CD4-positive, alpha-beta T cell treated with Interleukin-10 for 1 hour (primary cell): ENCODE measurements at regions not wholly inside any gene's neighbourhood (a gene's known extent, or its start where the extent isn't known, plus 50 kb on each side); places are given as distances from the start of the nearest gene placed in this dataset.
"Not testable (repeated sequence)": the region's sequence is repeated elsewhere in the genome, so short reads cannot be mapped to it uniquely, and the experiment has no call there.

Experiments used
- DNase-seq: peaks from one replicate; pipeline ENCODE4 v3.0.0-alpha.2; 2020

DNA sequence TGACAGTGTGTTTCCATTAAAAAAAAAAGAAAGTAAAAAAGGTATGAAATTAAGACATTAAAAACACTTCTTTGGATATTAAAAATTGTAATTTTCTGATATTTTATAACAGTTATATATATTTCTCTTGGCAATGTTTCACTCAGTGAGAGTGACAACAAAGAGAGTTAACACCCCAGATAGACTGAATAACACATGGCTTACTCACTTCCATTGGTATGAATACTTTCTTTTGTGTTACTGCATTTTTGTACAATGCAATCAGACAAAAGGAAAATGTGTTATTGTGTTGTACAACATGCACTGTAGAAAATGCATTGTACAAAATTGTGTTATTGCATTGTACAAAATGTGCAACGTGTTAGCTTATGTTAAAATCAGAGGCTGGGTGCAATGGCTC is 676.6 kb upstream of the AMELY start:
- DNase-seq, result not testable (repeated sequence)

DNA sequence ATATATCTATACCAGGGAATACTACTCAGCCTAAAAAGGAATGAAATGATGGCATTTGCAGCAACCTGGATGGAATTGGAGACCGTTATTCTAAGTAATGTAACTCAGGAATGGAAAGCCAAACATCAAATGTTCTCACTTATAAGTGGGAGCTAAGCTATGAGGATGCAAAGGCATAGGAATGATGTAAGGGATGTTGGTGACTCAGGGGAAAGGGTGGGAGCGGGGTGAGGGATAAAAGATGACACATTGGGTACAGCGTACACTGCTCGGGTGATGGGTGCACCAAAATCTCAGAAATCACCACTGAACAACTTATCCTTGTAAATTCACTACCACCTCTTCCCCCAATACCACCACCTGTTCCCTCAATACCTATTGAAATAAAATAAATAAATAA is 651.0 kb upstream of the AMELY start:
- DNase-seq, result no peak

DNA sequence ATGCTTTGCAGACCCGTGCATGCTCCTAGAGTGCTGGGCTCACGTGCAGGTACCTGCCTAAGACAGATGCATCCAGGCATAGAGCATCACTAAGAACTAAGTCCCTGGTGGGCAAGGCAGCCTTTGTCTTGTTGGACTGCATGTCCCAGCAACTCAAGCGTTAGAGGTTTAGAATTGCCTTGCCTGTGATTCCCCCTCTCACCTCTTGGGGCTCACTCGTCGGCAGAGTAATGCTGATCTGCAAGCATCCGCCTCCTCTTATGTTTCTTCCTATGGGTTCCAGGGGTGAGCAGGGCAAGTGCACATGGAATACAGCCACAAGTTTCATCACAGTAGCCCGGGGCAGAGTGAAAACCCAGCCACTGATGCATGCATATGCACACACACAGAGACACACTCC is 646.1 kb upstream of the AMELY start:
- no peak for DNase-seq

DNA sequence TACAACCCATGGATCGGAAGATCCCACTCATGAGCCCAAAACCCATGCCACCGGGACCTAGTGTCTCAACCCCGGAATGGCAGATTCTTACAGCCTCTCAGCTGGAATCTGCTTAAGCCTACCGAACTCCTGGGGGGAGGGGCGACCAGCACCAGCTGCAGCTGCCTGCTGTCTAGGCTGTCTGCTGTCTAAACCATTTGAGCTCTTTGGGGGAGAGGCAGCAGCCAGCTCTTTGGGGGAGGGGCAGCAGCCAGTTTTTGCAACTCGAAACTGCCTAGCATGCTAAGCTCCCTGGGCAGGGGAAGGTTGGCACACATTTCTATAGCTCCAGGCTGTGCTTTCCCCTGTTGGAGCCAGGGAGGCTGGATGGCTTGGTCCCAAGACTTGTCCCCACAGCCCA is 643.5 kb upstream of the AMELY start:
- no peak for DNase-seq

DNA sequence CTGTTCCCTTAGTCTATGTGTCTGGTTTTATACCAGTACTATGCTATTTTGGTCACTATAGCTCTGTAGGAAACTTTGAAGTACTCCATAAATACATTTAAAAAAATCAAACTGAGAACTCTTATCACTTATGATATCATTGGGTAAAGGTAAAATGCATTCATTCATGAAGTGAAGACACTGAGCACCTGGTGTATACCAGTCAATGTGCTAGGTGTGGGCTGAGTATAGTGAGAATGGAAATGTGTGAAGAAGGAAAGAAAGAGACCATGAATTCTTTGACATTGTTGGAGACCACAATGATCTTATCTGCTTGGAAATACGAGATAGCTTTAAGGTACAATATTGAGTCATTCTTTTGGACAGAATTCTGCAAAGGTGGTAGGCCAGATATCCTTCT is 633.5 kb upstream of the AMELY start:
- no peak for DNase-seq

DNA sequence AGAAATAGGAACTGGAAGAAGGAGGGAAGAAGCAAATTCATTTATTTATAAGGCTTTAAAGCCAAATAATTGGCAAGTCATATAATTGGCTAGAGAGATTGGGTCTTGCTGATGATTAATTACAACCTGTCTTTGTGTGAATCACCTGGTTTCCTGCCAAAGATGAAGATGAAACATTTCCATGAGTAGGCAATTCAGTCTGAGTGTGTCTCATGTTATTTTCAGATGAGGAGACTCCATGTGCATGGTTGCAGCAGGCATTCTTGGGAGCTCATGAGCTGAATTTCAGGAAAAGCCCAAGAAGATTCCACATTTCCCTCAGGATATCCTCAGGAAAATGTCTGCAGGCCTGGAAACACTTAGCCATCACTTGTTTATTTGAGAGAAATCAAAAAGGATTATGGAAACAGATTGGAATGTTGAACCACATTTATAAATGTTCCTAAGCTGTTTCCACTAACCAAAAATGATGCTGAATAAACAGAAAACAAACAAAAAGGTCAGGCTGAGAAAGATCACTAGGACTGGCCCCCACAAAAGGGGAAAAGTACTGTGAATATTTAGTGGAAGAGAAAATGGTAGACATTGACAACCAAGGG is 632.7 kb upstream of the AMELY start:
- no peak for DNase-seq

DNA sequence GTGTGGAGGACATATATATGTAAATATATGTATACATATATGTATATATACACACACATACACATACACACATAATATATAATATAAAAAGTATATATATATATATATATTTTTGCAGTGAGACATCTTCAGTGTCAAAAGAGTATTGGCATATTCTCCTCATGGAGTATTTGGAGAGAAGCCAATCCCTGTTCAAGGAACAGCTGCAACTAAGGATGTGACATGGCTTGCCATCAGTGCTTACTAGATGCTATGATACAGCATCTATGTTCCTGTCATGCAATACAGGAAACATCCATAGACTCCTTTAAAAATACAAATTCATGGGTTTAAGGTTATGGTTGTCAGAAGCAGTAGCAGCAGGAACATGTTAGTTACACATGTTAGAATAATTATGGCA is 632.0 kb upstream of the AMELY start:
- DNase-seq, result no peak

DNA sequence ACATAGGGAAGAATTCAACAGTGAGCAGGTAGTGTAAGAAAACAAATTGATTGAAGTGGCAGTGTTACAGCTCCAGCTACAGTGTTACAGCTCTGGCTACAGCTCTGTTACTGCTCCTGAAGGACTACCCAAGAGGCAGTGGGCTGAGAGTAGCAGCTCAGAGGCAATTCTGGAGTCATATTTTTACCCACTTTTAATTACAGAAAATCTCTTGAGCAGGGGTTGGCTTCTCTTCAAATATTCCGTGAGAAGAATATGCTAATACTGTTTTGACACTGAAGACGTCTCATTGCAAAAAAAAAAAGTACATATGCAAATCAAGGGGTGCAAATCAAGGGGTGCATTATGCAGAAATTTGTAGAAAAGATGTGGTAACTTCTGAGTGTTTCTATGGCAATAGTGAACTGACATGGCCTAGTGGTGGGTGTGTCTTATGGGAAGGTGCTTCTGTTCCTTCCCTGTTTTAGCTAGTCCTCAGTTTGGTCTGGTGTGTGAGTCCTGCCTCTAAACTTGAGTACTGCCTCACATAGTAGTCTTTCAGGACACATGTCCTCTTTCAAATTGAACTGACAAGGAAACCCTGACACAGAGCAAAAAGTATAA is 630.8 kb upstream of the AMELY start:
- no peak for DNase-seq

DNA sequence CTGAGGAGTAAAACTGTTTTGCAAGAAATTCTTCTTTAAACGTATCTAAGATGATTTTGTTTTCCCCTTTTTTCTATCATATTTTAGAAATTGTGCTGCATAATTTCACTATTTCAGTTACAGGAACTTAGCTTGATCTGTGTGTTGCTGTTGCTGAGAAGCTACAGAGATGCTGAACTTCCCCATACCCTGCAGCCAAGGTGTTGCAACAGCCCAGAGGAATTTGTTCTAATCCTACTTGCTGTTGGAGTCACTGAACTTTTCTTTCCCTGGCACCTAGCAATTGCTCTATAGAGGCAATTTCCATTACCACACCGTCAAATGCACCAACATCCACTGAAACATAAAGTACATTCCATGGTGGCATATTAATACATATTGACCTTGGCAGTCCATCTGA is 617.8 kb upstream of the AMELY start:
- DNase-seq, result no peak

DNA sequence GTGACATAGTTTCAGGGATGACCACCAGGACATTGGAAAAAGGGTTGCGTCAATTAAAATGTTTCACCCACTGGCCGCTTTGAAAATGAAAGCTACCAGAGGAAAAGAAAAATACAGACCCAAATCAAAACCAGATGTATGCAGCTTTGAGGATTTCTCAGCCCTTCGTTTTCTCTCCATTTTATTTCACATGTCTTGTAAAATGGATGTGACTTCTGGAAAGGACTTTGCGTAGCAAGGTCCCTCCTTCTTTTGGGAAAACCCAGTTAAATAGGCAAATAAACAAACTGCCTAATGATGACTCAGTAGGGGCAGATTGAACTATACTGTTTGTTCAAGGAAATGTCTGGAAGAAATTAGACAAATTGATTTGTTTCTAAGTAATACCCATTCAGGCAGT is 616.0 kb upstream of the AMELY start:
- DNase-seq, result not testable (repeated sequence)

DNA sequence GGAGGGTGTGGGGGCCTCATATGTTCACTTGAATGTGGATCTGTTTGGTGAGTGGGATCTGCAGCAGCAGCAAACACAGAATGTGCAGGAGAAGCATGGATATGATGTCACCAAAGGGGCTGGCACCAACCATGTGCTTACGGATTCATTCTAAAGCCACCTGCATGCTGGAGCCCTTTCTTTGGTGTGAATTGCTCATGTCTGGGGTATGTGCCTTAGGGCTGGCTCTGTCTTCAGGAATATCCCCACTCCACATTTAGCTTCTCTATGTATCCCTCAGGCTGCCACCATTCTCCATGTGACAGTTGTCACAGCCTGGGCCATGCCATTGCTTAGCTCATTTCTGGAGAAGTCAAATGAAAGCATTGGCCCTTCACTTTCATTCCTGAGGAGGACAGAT is 606.8 kb upstream of the AMELY start:
- DNase-seq, result no peak

DNA sequence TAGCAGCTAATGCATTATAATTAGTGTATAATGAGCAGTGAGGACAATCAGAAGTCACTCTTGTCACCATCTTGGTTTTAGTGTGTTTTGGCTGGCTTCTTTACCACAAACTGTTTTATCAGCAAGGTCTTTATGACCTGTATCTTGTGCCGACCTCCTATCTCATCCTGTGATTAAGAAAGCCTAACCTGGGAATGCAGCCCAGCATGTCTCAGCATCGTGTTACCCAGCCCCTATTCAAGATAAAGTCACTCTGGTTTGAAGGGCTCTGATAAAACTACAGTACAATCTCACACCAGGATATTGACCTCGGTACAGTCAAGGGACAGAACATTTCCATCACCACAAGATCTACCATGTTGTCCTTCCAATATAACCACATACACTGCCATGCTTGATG is 604.7 kb upstream of the AMELY start:
- no peak for DNase-seq

DNA sequence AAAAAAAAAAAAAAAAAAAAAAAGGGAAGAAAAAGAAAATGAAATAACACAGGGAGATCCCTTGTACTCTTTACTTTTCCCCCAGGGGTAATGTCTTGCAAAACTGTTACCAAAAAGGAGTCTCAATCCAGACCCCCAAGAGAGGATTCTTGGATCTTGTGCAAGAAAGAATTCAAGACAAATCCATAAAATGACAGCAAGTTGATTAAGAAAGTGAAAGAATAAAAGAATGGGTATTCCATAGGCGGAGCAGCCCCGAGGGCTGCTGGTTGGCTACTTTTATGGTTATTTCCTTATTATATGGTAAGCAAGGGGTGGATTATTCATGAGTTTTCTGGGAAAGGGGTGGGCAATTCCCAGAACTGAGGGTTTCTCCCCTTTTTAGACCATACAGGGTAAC is 604.3 kb upstream of the AMELY start:
- no peak for DNase-seq

DNA sequence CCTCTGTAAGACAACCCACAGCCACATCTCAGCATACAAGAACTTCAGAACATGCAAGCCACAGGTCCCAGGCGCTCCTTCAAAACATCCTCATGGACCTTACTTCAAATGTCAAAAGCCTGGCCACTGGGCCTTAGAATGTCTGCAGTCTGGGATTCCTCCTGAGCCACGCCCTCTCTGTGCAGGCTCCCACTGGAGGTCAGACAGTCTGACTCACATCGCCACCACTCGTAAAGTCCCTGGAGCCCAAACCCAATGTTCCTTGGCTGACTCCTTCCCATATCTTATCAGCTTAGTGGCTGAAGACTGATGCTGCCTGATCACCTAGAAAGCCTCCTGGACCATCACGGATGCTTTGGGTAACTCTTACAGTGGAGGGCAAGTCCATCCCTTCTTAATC is 591.3 kb upstream of the AMELY start:
- DNase-seq, result no peak

DNA sequence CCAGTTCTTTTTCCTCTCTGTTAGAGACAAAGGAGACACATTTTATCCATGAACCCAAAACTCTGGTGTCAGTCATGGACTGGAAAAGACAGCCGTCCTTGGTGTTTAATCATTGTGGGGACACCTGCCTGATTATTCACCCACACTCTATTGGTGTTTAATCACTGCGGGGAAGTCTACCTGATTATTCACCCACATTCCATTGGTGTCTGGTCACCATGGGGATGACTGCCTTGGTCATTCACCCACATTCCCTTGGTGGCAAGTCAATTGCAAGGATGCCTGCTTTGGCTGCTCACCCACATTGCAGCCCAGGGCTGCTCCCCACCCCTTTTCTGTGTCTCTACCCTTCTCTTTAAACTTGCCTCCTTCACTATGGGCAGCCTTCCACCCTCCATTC is 589.7 kb upstream of the AMELY start:
- DNase-seq, result no peak

DNA sequence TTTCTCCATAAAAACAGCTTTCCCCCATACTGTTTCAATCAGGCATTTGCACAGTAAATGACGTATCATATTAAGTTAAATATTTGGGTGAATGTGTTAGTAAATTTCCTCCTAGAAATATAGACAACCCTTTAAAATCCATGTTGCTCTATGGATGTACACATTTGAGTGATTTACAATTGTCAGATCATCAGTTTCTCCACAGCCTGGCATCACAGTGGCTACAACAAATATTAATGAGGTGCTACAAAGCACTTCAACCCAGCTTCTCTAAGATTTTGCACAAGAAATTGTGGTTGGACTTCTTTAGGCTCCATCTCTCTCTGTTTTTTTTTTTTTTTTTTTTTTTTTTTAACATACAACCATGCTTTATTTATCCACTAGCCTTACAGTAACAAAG is 584.4 kb upstream of the AMELY start:
- no peak for DNase-seq

DNA sequence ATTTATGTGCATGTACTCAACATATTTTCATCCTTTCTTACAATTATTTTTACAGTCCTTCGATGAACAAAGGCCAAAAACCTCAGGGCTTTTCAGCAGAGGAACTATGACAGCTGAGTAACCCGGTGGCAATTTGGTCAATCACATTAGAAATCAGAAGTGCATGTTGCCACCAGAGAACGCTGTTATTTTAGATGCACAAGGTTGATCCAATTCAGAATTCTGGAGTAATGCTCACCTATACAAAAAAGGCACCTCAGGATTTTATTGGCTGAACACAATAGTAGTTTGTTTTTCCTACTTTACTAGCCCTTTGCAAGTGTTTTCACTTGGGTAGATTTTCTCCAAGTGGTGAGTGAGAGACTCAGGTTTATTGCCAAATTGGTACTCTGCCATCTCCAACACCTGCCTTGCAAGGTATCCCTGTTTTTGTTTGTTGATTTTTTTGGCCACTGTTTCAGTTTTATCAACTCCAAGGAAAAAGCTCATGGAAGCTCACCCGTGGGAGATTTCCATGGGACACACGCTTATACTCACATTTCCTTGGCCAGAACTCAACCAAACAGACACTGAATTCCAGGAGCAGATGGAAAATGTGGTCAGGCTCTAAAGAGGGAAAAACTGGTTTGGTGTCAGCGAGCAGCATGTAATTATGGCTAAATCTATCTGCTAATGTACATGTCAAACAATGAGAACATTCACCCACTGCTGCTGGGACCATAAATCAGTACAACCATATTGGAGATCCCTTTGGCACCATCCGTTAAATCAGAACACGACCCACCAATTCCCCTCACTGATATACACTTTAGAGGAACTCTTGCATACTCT is 573.1 kb upstream of the AMELY start:
- not testable (repeated sequence) for DNase-seq

DNA sequence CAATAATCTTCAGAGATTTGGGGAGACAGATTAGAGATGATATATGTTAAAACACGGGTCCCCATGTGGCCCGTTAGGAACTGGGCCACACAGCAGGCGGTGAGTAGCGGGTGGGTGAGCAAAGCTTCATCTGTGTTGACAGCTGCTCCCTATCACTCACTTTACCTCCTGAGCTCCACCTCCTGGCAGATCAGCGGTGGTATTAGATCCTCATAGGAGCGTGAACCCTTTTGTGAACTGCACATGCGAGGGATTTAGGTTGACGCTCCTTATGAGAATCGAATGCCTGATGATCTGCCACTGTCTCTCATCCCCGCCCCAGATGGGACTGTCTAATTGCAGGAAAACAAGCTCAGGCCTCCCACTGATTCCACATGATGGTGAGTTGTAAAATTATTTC is 560.4 kb upstream of the AMELY start:
- no peak for DNase-seq

DNA sequence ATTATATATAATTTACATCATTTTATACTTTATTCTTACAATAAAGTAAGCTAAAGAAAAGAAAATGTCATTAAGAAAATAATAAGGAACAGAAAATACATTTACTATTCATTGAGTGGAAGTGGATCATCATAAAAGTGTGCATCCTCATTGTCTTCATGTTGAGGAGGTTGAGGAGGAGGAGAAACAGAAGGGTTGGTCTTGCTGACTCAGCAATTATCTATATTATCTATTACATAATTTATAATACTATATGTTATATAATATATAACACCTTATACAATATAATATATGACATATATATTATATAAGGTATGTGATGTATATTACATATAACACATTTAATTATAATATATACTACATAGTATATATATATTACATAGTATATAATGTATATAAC is 558.5 kb upstream of the AMELY start:
- DNase-seq, result no peak

DNA sequence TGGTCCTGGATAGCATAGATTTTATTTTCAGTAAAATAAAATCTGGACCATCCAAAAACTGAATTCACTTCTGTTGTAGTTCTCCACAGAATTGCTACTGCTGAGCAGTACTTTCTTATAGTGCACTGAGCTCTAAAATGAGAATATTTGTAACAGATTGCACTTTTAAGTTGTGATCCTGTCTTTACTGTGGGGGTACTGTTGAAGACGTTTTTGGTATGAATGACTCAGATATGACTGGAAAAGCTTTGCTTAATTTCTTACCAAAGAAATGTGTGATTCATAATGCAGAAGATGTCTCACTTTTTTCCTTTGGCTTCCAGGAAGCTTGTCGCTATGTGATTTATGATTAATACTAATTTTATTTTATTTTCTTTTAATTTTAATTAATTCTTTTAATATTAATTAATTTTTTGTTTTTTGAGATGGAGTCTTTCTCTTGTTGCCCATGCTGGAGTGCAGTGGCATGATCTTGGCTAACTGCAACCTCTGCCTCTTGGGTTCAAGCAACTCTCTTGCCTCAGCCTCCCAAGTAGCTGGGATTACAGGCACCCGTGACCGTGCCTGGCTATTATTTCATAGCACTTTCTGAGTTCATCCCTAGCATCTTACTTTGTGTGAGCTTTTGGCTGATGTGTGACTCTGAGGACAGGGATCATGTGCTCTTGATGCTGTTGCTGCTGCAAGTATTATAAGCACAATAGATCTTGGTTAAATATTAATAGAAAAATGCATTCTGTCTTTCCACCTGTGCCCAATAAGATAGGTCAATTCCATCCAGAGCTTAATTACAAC is 557.6 kb upstream of the AMELY start:
- DNase-seq, result no peak

DNA sequence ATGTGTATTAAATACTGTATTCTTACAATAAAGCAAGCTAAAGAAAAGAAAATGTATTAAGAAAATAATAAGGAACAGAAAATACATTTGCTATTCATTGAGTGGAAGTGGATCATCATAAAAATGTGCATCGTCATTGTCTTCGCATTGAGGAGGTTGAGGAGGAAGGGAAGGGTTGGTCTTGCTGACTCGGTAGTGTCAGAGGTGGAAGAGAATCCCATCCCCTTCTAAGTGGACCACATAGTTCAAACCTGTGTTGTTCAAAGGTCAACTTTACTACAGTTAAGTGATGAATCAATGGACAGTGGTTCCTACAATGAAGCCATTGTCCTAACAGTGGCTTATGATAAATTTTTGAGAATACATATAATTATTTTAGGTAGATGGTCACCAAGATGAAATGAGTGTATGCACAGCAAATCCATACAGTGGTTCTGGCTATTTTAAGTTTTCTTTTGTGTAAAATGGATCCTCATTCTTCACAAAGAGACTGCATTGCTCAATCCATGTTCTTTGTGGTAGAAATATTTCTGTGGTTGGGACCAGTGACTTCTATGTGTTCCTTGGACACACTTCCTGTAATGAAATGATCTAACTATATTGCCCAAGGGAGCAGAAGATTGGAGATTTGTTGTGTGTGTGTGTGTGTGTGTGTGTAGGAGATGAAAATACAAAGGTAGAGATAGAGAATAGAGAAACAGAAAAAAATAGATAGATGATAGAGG is 556.4 kb upstream of the AMELY start:
- no peak for DNase-seq

DNA sequence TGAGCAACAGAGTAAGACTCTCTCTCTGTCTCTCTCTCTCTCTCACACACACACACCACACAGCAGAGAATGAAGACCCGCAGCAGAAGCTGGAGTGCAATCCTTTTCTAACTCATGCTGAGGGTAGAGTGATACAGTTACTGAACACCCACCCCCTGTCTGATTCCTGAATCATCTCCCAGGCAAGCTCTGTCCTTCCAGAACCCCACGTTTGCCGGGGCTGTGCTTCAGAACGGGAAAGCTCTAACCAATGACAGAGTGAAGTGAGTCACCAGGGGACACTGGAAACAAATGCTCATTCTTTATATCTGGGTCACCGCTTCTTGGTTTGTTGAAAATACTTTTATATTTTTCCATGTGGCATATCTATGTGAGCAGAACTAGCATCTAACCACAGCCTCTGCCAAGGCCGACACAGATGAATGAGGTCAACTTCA is 553.7 kb upstream of the AMELY start:
- DNase-seq, result no peak

DNA sequence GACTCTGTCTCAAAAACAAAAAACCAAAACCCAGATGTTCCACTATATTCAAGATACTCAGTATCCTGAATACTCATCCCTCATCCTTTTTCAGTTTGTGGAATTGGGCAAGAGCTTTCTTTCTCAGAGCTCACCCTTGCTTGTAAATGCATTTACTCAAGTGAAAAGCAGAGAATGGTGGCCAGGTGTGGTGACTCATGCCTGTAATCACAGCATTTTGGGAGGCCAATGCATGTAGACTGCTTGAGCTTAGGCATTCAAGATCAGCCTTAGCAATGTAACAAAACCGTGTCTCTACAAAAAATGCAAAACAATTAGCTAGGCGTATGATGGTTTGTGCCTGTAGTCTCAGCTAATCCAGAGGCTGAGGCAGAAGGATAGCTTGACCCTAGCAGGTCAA is 553.2 kb upstream of the AMELY start:
- no peak for DNase-seq
